ENCODE measurements at regions not wholly inside any gene's neighbourhood (a gene's known extent, or its start where the extent isn't known, plus 50 kb on each side); places are given as distances from the start of the nearest gene placed in this dataset.
"Not testable (repeated sequence)": the region's sequence is repeated elsewhere in the genome, so short reads cannot be mapped to it uniquely, and the experiment has no call there.

GRCh38 chr9:124122321-124122720 is 110.8 kb downstream of the LHX2 start:
- intact Hi-C loops (cut with DNase I, micrococcal nuclease): no loop called here
- no peak for ATAC-seq
- no peaks in the 10 kb centered on the region for H3K36me3 ChIP-seq (ENCODE audit: low read depth)

GRCh38 chr9:124122813-124123462 is 111.4 kb downstream of the LHX2 start:
- H3K9me3 ChIP-seq: no peaks in the 10 kb centered on the region
- ATAC-seq: no peak
- TF ChIP-seq CTCF (IDR thresholded peaks at IDR 0.05): no peak
- H3K4me1 ChIP-seq (ENCODE audit: low read depth): no peaks in the 10 kb centered on the region
- intact Hi-C loops (cut with DNase I, micrococcal nuclease): no loop called here
- DNase-seq: no peak
- H3K4me3 ChIP-seq: no peak overlapping the region
- no peaks in the 10 kb centered on the region for H3K36me3 ChIP-seq (ENCODE audit: low read depth)

More at GRCh38 chr9:124122321-124122720, 110.8 kb downstream of the LHX2 start:
- DNase-seq: no peak
- no peak for TF ChIP-seq CTCF (IDR thresholded peaks at IDR 0.05)
- H3K4me3 ChIP-seq: no peak overlapping the region
- no peaks in the 10 kb centered on the region for H3K9me3 ChIP-seq
- H3K4me1 ChIP-seq (ENCODE audit: low read depth): no peaks in the 10 kb centered on the region

GRCh38 chr9:124123621-124124020 is 112.1 kb downstream of the LHX2 start:
- H3K4me3 ChIP-seq; intact Hi-C loops (cut with DNase I, micrococcal nuclease); DNase-seq; ATAC-seq; H3K36me3 ChIP-seq (ENCODE audit: low read depth); H3K9me3 ChIP-seq; H3K4me1 ChIP-seq (ENCODE audit: low read depth): not testable (repeated sequence)

- Histone ChIP-seq H3K36me3 (ENCODE audit: low read depth) (no peaks in the 10 kb centered on the region), H3K4me1 (ENCODE audit: low read depth) (no peaks in the 10 kb centered on the region), H3K4me3 (no peak overlapping the region), H3K9me3 (no peaks in the 10 kb centered on the region)
- no peak for DNase-seq
- TF ChIP-seq CTCF (IDR thresholded peaks at IDR 0.05): no peak
- intact Hi-C loops (cut with DNase I, micrococcal nuclease): loop anchor here (5.0 kb wide), 3 partner anchors 192 to 262 kb away; no protein-coding TSS in a partner anchor
- ATAC-seq: no peak
Observed at GRCh38 chr9:124124729-124125650, 113.4 kb downstream of the LHX2 start.

- DNase-seq (no peak), ATAC-seq (no peak)
- intact Hi-C loops (cut with DNase I, micrococcal nuclease): loop anchor here (5.0 kb wide), 3 partner anchors 192 to 262 kb away; no protein-coding TSS in a partner anchor
- Histone ChIP-seq H3K4me1 (ENCODE audit: low read depth) (no peaks in the 10 kb centered on the region), H3K36me3 (ENCODE audit: low read depth) (no peaks in the 10 kb centered on the region), H3K9me3 (no peaks in the 10 kb centered on the region), H3K4me3 (no peak overlapping the region)
- no peak for TF ChIP-seq CTCF (IDR thresholded peaks at IDR 0.05)
Observed at GRCh38 chr9:124125651-124125977, 114.0 kb downstream of the LHX2 start.
